ENCODE measurements at regions not wholly inside any gene's neighbourhood (a gene's known extent, or its start where the extent isn't known, plus 50 kb on each side); places are given as distances from the start of the nearest gene placed in this dataset.

GRCh38 chr4:20050768-20051167 is 200.9 kb upstream of the SLIT2 start (continued):
- no peak for TF ChIP-seq ZBTB49 (CRISPR knock-in tag; IDR thresholded peaks at IDR 0.05; ENCODE audit: borderline replicate concordance)
- TF ChIP-seq ATF1 (CRISPR knock-in tag; IDR thresholded peaks at IDR 0.05): no peak
- no peak for TF ChIP-seq SP1 (IDR thresholded peaks at IDR 0.05)
- no peak for TF ChIP-seq SP1 (CRISPR knock-in tag; IDR thresholded peaks at IDR 0.05)
- no peak for TF ChIP-seq ZNF24 (IDR thresholded peaks at IDR 0.05)
- no peak for TF ChIP-seq FLYWCH1 (CRISPR knock-in tag; IDR thresholded peaks at IDR 0.05)

- ATAC-seq (no peak), FAIRE-seq (no peak), DNase-seq (ENCODE audit: low spot score) (no peak)
- ChIA-PET POLR2A (no interaction called here), CTCF (ENCODE audit: low intra/inter-chr PET ratio, low total read pairs) (no interaction called here)
- H3K9ac ChIP-seq (ENCODE audit: insufficient read depth, low read depth, low read length): no peak overlapping the region
- H3K4me2 ChIP-seq (ENCODE audit: low read depth, low read length): no peak overlapping the region
- intact Hi-C loops (cut with micrococcal nuclease; ENCODE audit: unreplicated experiment) (no loop called here), in situ Hi-C loops (cut with HindIII; ENCODE audit: extremely low pct_ligation_motif_present, low pct_unique_long_range_greater_than_20kb) (no loop called here)
- no peak overlapping the region for H3K4me3 ChIP-seq (replicated peaks in 1 of 3; ENCODE audit: insufficient read depth in 1 of 3, low read depth in 2 of 3, low read length in 3 of 3)
- no peaks in the 10 kb centered on the region for H3K36me3 ChIP-seq (replicated peaks in 1 of 2; ENCODE audit: control insufficient read depth in 1 of 2, insufficient read depth in 2 of 2, low read length in 2 of 2)
- TF ChIP-seq NR2C2 (CRISPR knock-in tag; IDR thresholded peaks at IDR 0.05; ENCODE audit: borderline replicate concordance) (no peak), CHD2 (IDR thresholded peaks at IDR 0.05; ENCODE audit: low read depth, low read length) (no peak), ZMAT5 (CRISPR knock-in tag; IDR thresholded peaks at IDR 0.05; ENCODE audit: borderline replicate concordance, low read depth) (no peak), TFDP2 (CRISPR knock-in tag; IDR thresholded peaks at IDR 0.05) (no peak), ZSCAN25 (CRISPR knock-in tag; IDR thresholded peaks at IDR 0.05) (no peak)
- 0% methylated on average over 3 of the region's 3 CpGs for WGBS (ENCODE audit: low lambda C conversion rate)
- no peak overlapping the region for H3K27ac ChIP-seq (ENCODE audit: extremely low read length, insufficient read depth, low read length)
- H2AFZ ChIP-seq (ENCODE audit: low read length): no peak overlapping the region
- no peaks in the 10 kb centered on the region for H3K4me1 ChIP-seq (ENCODE audit: insufficient read depth, low read length)
- no peaks in the 10 kb centered on the region for H4K20me1 ChIP-seq (ENCODE audit: insufficient read depth, low read length)
- no TSS peak for BruUV-seq (replicated peaks)
- no peaks in the 10 kb centered on the region for H3K27me3 ChIP-seq (ENCODE audit: control insufficient read depth in 1 of 2, insufficient read depth in 2 of 2, low read length in 2 of 2)
- peaks cover 68% of the 10 kb centered on the region for H3K9me3 ChIP-seq (ENCODE audit: low read length)
- no peaks in the 10 kb centered on the region for H3K79me2 ChIP-seq (ENCODE audit: insufficient read depth, low read length)
Measured at GRCh38 chr4:20049889-20050288, 201.8 kb upstream of the SLIT2 start.

Data from HepG2 (cell line).